ENCODE measurements at regions not wholly inside any gene's neighbourhood (a gene's known extent, or its start where the extent isn't known, plus 50 kb on each side); places are given as distances from the start of the nearest gene placed in this dataset.

DNA sequence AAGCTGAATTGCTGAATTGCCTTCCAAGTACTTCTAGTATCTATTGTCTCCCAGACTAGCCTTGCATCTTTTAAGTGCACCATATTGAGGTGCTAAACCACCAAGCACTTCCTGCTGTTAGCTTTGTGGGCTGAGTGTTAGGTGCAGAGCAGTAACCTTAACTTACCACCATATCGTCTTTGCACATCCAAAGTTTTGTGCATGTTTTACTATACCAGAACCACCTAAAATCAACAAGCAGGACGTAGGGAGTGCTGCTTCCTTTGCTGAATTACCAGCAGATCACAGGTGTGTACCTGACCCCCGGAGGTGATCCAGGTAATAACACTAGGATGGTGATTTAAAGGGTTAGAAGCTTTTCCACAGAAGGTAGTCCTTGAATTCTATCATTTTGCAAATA, 359.9 kb upstream of the HNRNPA3 start:
- TF ChIP-seq, protein P1, sequence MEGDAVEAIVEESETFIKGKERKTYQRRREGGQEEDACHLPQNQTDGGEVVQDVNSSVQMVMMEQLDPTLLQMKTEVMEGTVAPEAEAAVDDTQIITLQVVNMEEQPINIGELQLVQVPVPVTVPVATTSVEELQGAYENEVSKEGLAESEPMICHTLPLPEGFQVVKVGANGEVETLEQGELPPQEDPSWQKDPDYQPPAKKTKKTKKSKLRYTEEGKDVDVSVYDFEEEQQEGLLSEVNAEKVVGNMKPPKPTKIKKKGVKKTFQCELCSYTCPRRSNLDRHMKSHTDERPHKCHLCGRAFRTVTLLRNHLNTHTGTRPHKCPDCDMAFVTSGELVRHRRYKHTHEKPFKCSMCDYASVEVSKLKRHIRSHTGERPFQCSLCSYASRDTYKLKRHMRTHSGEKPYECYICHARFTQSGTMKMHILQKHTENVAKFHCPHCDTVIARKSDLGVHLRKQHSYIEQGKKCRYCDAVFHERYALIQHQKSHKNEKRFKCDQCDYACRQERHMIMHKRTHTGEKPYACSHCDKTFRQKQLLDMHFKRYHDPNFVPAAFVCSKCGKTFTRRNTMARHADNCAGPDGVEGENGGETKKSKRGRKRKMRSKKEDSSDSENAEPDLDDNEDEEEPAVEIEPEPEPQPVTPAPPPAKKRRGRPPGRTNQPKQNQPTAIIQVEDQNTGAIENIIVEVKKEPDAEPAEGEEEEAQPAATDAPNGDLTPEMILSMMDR (conservative IDR thresholded peaks at IDR 0.05 in 1 of 2, IDR thresholded peaks at IDR 0.05 in 1 of 2; ENCODE audit: extremely low read depth in 1 of 2, insufficient read depth in 1 of 2, low read depth in 1 of 2, low read length in 2 of 2): peak in 1 of 2 donors; percentile 7
- TF ChIP-seq EZH2 (IDR thresholded peaks at IDR 0.05; ENCODE audit: borderline replicate concordance, low read length): no peak
